ENCODE measurements at regions not wholly inside any gene's neighbourhood (a gene's known extent, or its start where the extent isn't known, plus 50 kb on each side); places are given as distances from the start of the nearest gene placed in this dataset.

DNA sequence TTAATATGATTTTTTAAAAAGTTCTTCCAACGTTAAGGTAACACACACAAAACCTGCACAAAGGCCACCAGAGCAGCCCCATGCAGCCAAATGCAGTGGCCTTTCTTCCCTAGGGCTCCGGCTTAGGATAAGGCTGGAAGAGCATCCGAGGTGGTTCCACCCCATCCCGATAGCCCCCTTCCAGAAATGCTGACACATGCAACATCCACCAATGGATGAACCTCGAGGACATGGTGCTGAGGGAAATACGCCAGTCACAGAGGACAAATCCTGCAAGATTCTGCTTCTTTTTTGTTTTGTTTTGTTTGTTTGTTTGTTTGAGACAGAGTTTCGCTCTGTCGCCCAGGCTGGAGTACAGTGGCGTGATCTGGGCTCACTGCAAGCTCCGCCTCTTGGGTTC is 199.3 kb upstream of the NSMCE3 start:
- Histone ChIP-seq H2AFZ (ENCODE audit: low read length) (no peak overlapping the region), H3K4me1 (ENCODE audit: control insufficient read depth, extremely low read depth, insufficient read depth, low read length) (no peaks in the 10 kb centered on the region), H3K27ac (ENCODE audit: insufficient read depth, low read length) (no peak overlapping the region), H3K36me3 (ENCODE audit: control insufficient read depth, insufficient read depth, low read length) (no peaks in the 10 kb centered on the region), H3K79me2 (ENCODE audit: control insufficient read depth, insufficient read depth, low read length) (no peaks in the 10 kb centered on the region), H3K4me2 (ENCODE audit: extremely low read depth, insufficient read depth, low read length) (no peak overlapping the region), H3K9ac (ENCODE audit: insufficient read depth, low read length) (no peak overlapping the region), H3K27me3 (ENCODE audit: control insufficient read depth, insufficient read depth, low read length) (no peaks in the 10 kb centered on the region), H3K9me3 (ENCODE audit: control insufficient read depth, insufficient read depth, low read depth, low read length) (no peaks in the 10 kb centered on the region), H3K4me3 (replicated peaks in 1 of 4; ENCODE audit: control extremely low read depth in 1 of 4, insufficient read depth in 1 of 4, low read depth in 3 of 4, low read length in 4 of 4) (no peak overlapping the region), H4K20me1 (ENCODE audit: control insufficient read depth, extremely low read depth, insufficient read depth, low read length) (no peaks in the 10 kb centered on the region)
- no peak for DNase-seq (ENCODE audit: low read depth in 2 of 2)
- no peak for TF ChIP-seq EZH2 (IDR thresholded peaks at IDR 0.05; ENCODE audit: low read length, missing control alignments)
- TF ChIP-seq, protein P1, sequence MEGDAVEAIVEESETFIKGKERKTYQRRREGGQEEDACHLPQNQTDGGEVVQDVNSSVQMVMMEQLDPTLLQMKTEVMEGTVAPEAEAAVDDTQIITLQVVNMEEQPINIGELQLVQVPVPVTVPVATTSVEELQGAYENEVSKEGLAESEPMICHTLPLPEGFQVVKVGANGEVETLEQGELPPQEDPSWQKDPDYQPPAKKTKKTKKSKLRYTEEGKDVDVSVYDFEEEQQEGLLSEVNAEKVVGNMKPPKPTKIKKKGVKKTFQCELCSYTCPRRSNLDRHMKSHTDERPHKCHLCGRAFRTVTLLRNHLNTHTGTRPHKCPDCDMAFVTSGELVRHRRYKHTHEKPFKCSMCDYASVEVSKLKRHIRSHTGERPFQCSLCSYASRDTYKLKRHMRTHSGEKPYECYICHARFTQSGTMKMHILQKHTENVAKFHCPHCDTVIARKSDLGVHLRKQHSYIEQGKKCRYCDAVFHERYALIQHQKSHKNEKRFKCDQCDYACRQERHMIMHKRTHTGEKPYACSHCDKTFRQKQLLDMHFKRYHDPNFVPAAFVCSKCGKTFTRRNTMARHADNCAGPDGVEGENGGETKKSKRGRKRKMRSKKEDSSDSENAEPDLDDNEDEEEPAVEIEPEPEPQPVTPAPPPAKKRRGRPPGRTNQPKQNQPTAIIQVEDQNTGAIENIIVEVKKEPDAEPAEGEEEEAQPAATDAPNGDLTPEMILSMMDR (conservative IDR thresholded peaks at IDR 0.05 in 1 of 2, IDR thresholded peaks at IDR 0.05 in 1 of 2; ENCODE audit: low read depth in 1 of 2, low read length in 2 of 2) = no peak

DNA sequence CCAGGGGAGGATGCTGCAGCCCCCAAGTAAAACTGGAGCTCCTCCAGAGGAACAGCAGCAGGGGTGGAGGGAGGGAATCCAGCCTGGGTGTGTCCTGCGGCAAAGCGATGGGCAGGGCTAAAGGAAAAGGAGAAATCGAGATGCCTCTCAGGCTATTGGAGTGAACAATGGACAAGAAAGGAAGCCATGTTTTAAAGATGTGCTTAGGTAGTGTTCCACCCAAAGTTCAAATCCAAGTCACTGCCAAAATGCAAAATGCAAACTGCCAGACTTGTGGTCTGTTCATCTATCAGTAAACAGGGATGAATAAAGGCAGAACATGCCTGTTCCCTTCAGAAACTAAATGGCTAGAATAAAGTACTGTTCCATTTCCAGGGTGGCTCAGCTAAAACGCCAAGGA is 197.5 kb upstream of the NSMCE3 start:
- Histone ChIP-seq H3K79me2 (ENCODE audit: control insufficient read depth, insufficient read depth, low read length) (no peaks in the 10 kb centered on the region), H3K36me3 (ENCODE audit: control insufficient read depth, insufficient read depth, low read length) (no peaks in the 10 kb centered on the region), H3K4me3 (replicated peaks in 1 of 4; ENCODE audit: control extremely low read depth in 1 of 4, insufficient read depth in 1 of 4, low read depth in 3 of 4, low read length in 4 of 4) (no peak overlapping the region), H3K9me3 (ENCODE audit: control insufficient read depth, insufficient read depth, low read depth, low read length) (no peaks in the 10 kb centered on the region), H3K27ac (ENCODE audit: insufficient read depth, low read length) (no peak overlapping the region), H2AFZ (ENCODE audit: low read length) (no peak overlapping the region), H3K4me2 (ENCODE audit: extremely low read depth, insufficient read depth, low read length) (no peak overlapping the region), H4K20me1 (ENCODE audit: control insufficient read depth, extremely low read depth, insufficient read depth, low read length) (no peaks in the 10 kb centered on the region), H3K9ac (ENCODE audit: insufficient read depth, low read length) (no peak overlapping the region), H3K4me1 (ENCODE audit: control insufficient read depth, extremely low read depth, insufficient read depth, low read length) (no peaks in the 10 kb centered on the region), H3K27me3 (ENCODE audit: control insufficient read depth, insufficient read depth, low read length) (no peaks in the 10 kb centered on the region)
- DNase-seq (ENCODE audit: low read depth in 2 of 2) = no peak
- TF ChIP-seq, protein P1 (conservative IDR thresholded peaks at IDR 0.05 in 1 of 2, IDR thresholded peaks at IDR 0.05 in 1 of 2; ENCODE audit: low read depth in 1 of 2, low read length in 2 of 2) = no peak
- TF ChIP-seq EZH2 (IDR thresholded peaks at IDR 0.05; ENCODE audit: low read length, missing control alignments) = no peak

DNA sequence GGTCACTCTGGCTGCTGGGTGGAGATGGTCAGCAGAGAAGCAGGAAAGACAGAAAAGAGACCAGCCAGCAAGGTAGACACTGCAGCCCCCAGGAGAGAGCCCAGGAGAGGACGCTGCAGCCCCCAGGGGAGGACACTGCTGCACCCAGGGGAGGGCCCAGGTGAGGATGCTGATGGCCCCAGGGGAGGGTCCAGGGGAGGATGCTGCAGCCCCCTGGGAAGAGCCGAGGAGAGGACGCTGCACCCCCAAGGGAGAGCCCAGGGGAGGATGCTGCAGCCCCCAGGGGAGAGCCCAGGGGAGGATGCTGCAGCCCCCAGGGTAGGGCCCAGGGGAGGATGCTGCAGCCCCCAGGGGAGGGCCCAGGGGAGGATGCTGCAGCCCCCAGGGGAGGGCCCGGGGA is 196.7 kb upstream of the NSMCE3 start:
- Histone ChIP-seq H3K36me3 (ENCODE audit: control insufficient read depth, insufficient read depth, low read length) (no peaks in the 10 kb centered on the region), H3K79me2 (ENCODE audit: control insufficient read depth, insufficient read depth, low read length) (no peaks in the 10 kb centered on the region), H3K9me3 (ENCODE audit: control insufficient read depth, insufficient read depth, low read depth, low read length) (no peaks in the 10 kb centered on the region), H3K27me3 (ENCODE audit: control insufficient read depth, insufficient read depth, low read length) (no peaks in the 10 kb centered on the region), H3K4me3 (replicated peaks in 1 of 4; ENCODE audit: control extremely low read depth in 1 of 4, insufficient read depth in 1 of 4, low read depth in 3 of 4, low read length in 4 of 4) (no peak overlapping the region), H2AFZ (ENCODE audit: low read length) (no peak overlapping the region), H3K9ac (ENCODE audit: insufficient read depth, low read length) (no peak overlapping the region), H3K4me1 (ENCODE audit: control insufficient read depth, extremely low read depth, insufficient read depth, low read length) (no peaks in the 10 kb centered on the region), H4K20me1 (ENCODE audit: control insufficient read depth, extremely low read depth, insufficient read depth, low read length) (no peaks in the 10 kb centered on the region), H3K27ac (ENCODE audit: insufficient read depth, low read length) (no peak overlapping the region), H3K4me2 (ENCODE audit: extremely low read depth, insufficient read depth, low read length) (no peak overlapping the region)
- TF ChIP-seq, protein P1 (conservative IDR thresholded peaks at IDR 0.05 in 1 of 2, IDR thresholded peaks at IDR 0.05 in 1 of 2; ENCODE audit: low read depth in 1 of 2, low read length in 2 of 2) = no peak
- no peak for TF ChIP-seq EZH2 (IDR thresholded peaks at IDR 0.05; ENCODE audit: low read length, missing control alignments)
- no peak for DNase-seq (ENCODE audit: low read depth in 2 of 2)

All from fibroblast of lung (primary cell).